Transverse colon (tissue), 4 donors: ENCODE measurements at regions not wholly inside any gene's neighbourhood (a gene's known extent, or its start where the extent isn't known, plus 50 kb on each side); places are given as distances from the start of the nearest gene placed in this dataset.

ENCODE experiments used
- POLR2A ChIP-seq: fragments of 450-650 bp; IDR thresholded peaks from one replicate; pipeline ENCODE4 v1.6.1; 2016; ENCODE audit warnings: antibody characterized with exemption, mild to moderate bottlenecking, moderate library complexity
- POLR2AphosphoS5 ChIP-seq, 3 donors: sonication (generic); formaldehyde crosslinking; IDR thresholded peaks; one replicate each; pipeline ENCODE4 v1.6.1; 2016; ENCODE audit warnings: antibody characterized with exemption in 3 of 3
- TF ChIP-seq, protein P1 (sequence below), 5 experiments: fragments of 200-600 bp in 3 of 5; fragments of 450-650 bp in 2 of 5; sonication (generic) in 3 of 5; IDR thresholded peaks; 1 replicate in 2 of 5; 2 replicates in 3 of 5; pipeline ENCODE4 v1.5.1; 2016 to 2017; ENCODE audit warnings: antibody characterized with exemption in 5 of 5, inconsistent platforms in 3 of 5, mild to moderate bottlenecking in 2 of 5, moderate library complexity in 1 of 5

DNA sequence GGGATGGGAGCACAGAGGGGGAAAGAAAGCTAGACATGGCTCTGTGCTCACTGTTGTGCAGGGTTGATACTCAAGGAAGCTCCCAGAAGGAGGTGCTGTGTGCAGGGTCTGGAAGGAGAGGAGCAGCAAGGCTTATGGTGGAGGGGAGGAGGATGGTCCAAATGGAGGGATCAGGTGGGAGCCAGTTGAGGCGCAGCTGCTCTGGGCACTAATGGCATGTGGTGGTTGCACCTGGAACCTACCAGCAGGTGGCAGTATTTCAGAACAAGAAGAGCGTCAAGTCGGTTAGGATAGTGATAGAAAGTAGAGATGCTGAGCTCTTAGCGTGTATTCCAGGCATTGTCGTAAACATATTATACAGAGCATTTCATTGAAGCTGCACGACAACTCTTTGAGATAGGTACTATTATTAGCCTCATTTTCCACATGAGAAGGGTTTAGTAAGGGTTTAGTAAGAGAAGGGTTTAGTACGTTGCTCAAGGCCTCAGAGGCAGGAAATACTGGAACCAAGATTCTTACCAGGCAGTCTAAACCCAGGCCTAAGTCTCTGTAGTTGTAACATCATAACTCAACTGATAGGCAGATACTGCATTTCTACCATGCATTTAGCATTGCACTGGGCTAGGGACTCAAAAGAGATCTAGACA is 223.7 kb downstream of the CYP26B1 start:
- TF ChIP-seq, protein P1, sequence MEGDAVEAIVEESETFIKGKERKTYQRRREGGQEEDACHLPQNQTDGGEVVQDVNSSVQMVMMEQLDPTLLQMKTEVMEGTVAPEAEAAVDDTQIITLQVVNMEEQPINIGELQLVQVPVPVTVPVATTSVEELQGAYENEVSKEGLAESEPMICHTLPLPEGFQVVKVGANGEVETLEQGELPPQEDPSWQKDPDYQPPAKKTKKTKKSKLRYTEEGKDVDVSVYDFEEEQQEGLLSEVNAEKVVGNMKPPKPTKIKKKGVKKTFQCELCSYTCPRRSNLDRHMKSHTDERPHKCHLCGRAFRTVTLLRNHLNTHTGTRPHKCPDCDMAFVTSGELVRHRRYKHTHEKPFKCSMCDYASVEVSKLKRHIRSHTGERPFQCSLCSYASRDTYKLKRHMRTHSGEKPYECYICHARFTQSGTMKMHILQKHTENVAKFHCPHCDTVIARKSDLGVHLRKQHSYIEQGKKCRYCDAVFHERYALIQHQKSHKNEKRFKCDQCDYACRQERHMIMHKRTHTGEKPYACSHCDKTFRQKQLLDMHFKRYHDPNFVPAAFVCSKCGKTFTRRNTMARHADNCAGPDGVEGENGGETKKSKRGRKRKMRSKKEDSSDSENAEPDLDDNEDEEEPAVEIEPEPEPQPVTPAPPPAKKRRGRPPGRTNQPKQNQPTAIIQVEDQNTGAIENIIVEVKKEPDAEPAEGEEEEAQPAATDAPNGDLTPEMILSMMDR (IDR thresholded peaks at IDR 0.05) = peak; percentile 74 to 88 (median 84)
- TF ChIP-seq POLR2AphosphoS5 (IDR thresholded peaks at IDR 0.05) (no peak), POLR2A (no peak)
